Lung (tissue), 11 donors: ENCODE measurements at regions not wholly inside any gene's neighbourhood (a gene's known extent, or its start where the extent isn't known, plus 50 kb on each side); places are given as distances from the start of the nearest gene placed in this dataset.

Experiments
- ATAC-seq: fragments of 200-7000 bp; cut with Tn5 transposase; one replicate; pipeline ENCODE4 v1.9.1; 2020; ENCODE audit warnings: moderate number of reproducible peaks; ENCODE audit not compliant: insufficient read depth, low FRiP score
- DNase-seq, 3 donors: peaks; one replicate each; pipeline ENCODE4 v3.0.0-alpha.2; 2013 to 2017
- H3K27ac ChIP-seq, 2 donors: one replicate each; pipeline ENCODE4 v1.5.1; 2013; ENCODE audit warnings: mild to moderate bottlenecking in 2 of 2, moderate library complexity in 2 of 2, control low read depth in 1 of 2, inconsistent platforms in 1 of 2, low read depth in 1 of 2, low read length in 1 of 2
- H3K27me3 ChIP-seq, 3 donors: one replicate each; pipeline ENCODE4 v1.5.1; 2013; ENCODE audit warnings: low read length in 2 of 3; ENCODE audit not compliant: control insufficient read depth in 3 of 3, insufficient read depth in 3 of 3
- H3K36me3 ChIP-seq, 4 donors: one replicate each; pipeline ENCODE4 v1.5.1; 2013; ENCODE audit warnings: low read length in 4 of 4, mild to moderate bottlenecking in 1 of 4, moderate library complexity in 1 of 4; ENCODE audit not compliant: control insufficient read depth in 4 of 4, insufficient read depth in 4 of 4
- H3K4me1 ChIP-seq, 5 donors: one replicate each; pipeline ENCODE4 v1.5.1; 2013; ENCODE audit warnings: low read length in 5 of 5, mild to moderate bottlenecking in 2 of 5, moderate library complexity in 1 of 5; ENCODE audit not compliant: control insufficient read depth in 5 of 5, insufficient read depth in 5 of 5
- H3K4me3 ChIP-seq: one replicate; pipeline ENCODE4 v1.5.1; 2013; ENCODE audit warnings: mild to moderate bottlenecking, control low read depth, moderate library complexity
- H3K9ac ChIP-seq, 2 donors: one replicate each; pipeline ENCODE4 v1.5.1; 2013; ENCODE audit warnings: low read length in 2 of 2, control low read depth in 1 of 2; ENCODE audit not compliant: insufficient read depth in 1 of 2
- H3K9me3 ChIP-seq, 4 donors: one replicate each; pipeline ENCODE4 v1.5.1; 2013; ENCODE audit warnings: low read length in 3 of 4, mild to moderate bottlenecking in 1 of 4, moderate library complexity in 1 of 4; ENCODE audit not compliant: control insufficient read depth in 4 of 4, insufficient read depth in 3 of 4
- WGBS, 2 donors: extraction: QIAGEN DNeasy Blood & Tissue Kit; methylation state at CpG; one replicate each; pipeline ENCODE4 v1.1.7; 2013; 5-methylcytosine and 5-hydroxymethylcytosine counted together
- TF ChIP-seq, protein P1 (sequence below): IDR thresholded peaks from 2 replicates; pipeline ENCODE4 v1.5.1; 2012; ENCODE audit warnings: mild to moderate bottlenecking; ENCODE audit errors: control extremely low read depth, extremely low read depth
- donor health status: control.
- donor health status: control.
- donor health status: Bipolar disorder and iron deficiency.
- donor health status: healthy.
- donor health status: DM: yes; HTN: yes; CAD: no.

DNA sequence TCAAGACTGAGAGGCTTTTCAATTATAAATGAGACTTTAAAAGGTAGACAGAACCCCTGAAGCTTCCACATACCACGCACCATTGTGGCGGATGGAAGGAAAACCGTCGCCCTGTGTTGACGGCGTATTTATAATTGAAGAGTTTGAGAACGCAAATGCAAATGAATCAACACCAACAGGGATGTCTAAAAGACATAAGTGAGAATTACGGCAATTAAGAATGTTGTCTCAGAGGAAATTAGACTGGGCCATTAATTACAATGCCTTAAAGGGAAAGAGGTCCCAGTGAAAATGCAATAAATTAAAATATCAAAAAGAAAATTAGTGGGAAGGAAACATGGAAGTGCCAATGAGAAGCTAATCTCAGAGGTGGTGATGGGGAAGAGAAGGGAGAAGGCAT lies 148.5 kb upstream of the XYLT1 start:
- 89 to 93% methylated on average over 8 of the region's 8 CpGs for WGBS, 2 donors
- TF ChIP-seq, protein P1, sequence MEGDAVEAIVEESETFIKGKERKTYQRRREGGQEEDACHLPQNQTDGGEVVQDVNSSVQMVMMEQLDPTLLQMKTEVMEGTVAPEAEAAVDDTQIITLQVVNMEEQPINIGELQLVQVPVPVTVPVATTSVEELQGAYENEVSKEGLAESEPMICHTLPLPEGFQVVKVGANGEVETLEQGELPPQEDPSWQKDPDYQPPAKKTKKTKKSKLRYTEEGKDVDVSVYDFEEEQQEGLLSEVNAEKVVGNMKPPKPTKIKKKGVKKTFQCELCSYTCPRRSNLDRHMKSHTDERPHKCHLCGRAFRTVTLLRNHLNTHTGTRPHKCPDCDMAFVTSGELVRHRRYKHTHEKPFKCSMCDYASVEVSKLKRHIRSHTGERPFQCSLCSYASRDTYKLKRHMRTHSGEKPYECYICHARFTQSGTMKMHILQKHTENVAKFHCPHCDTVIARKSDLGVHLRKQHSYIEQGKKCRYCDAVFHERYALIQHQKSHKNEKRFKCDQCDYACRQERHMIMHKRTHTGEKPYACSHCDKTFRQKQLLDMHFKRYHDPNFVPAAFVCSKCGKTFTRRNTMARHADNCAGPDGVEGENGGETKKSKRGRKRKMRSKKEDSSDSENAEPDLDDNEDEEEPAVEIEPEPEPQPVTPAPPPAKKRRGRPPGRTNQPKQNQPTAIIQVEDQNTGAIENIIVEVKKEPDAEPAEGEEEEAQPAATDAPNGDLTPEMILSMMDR, result no peak
- DNase-seq, result no peak

DNA sequence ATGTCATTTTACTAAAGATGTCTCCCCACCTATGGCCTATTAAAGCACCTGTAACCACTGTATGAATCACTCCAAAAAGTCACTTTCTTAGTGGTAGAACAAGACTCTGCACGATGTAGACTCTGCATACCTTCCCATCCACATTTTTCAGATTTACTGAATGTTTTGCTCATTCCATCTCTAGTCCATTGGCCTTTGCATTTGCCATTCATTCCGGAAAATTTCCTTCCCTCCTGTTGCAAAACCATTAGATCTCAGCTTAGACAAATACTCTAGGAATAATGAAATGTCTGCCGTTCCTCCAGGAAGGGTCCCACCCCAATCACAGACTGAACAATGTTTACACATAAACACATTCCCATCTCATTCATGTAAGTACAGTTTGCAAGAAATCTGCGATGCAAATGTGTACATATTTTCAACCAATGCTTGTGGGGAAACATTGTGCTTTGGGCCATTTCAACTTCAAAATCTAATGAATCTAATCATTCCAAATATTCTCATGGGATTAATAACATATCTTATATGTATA lies 146.3 kb upstream of the XYLT1 start:
- TF ChIP-seq, protein P1, result no peak
- 81 to 92% methylated on average over 4 of the region's 4 CpGs for WGBS, 2 donors
- peaks cover 0 to 5% (median 4%) of the 10 kb centered on the region in 3 donors for H3K27me3 ChIP-seq
- H3K9ac ChIP-seq, result no peak overlapping the region
- no peak for DNase-seq
- no peak overlapping the region for H3K27ac ChIP-seq
- H3K4me1 ChIP-seq, result no peaks in the 10 kb centered on the region
- no peaks in the 10 kb centered on the region for H3K9me3 ChIP-seq
- no peak for ATAC-seq
- no peak overlapping the region for H3K4me3 ChIP-seq
- H3K36me3 ChIP-seq, result no peaks in the 10 kb centered on the region

More for the DNA sequence above, 148.5 kb upstream of the XYLT1 start:
- Histone ChIP-seq H3K9me3 (no peaks in the 10 kb centered on the region), H3K4me3 (no peak overlapping the region), H3K9ac (no peak overlapping the region), H3K36me3 (no peaks in the 10 kb centered on the region), H3K27ac (no peak overlapping the region), H3K27me3 (peaks cover 0 to 5% (median 4%) of the 10 kb centered on the region in 3 donors), H3K4me1 (no peaks in the 10 kb centered on the region)
- no peak for ATAC-seq

DNA sequence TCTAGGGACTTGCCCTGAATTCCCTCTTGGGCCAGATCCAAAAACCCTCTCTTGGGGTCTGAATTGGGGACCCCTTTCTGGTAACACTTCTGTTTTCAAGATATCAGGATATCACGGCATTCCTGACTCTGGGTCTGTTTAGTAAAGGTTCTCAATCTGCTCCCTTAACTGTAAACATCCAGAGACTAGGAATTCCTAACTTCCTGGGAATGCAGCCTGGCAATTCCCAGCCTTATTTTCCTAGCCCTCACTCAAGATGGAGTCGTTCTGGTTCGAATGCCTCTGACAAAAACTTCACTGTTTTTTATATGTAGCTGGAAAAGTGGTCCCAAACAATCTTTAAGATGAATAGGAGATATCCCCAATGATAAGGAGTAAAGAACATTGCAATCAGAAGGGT lies 141.6 kb upstream of the XYLT1 start:
- ATAC-seq, result no peak
- H3K27me3 ChIP-seq, result peaks cover 3 to 5% (median 4%) of the 10 kb centered on the region in 3 donors
- 52 to 78% methylated on average over 3 of the region's 3 CpGs for WGBS, 2 donors

More for the DNA sequence above, 141.6 kb upstream of the XYLT1 start:
- no peak overlapping the region for H3K9ac ChIP-seq
- H3K27ac ChIP-seq, result no peak overlapping the region
- DNase-seq, result no peak
- no peaks in the 10 kb centered on the region for H3K4me1 ChIP-seq
- TF ChIP-seq, protein P1, result no peak
- no peaks in the 10 kb centered on the region for H3K36me3 ChIP-seq
- no peak overlapping the region for H3K4me3 ChIP-seq
- H3K9me3 ChIP-seq, result peaks cover 0 to 7% (median 0%) of the 10 kb centered on the region in 4 donors
